ENCODE measurements at regions not wholly inside any gene's neighbourhood (a gene's known extent, or its start where the extent isn't known, plus 50 kb on each side); places are given as distances from the start of the nearest gene placed in this dataset.

- DNase-seq, result no peak
Measured at GRCh38 chr3:30332196-30333021, 274.0 kb upstream of the TGFBR2 start.

GRCh38 chr3:30333143-30333542 lies 273.3 kb upstream of the TGFBR2 start:
- Histone ChIP-seq H3K27ac (no peak overlapping the region), H3K9me3 (no peaks in the 10 kb centered on the region), H3K4me1 (no peaks in the 10 kb centered on the region), H3K4me3 (no peak overlapping the region), H3K36me3 (no peaks in the 10 kb centered on the region), H3K27me3 (no peaks in the 10 kb centered on the region)
- WGBS (ENCODE audit: insufficient coverage, low coverage, low lambda C conversion rate, missing lambda C conversion rate), result 59% methylated on average over 3 of the region's 6 CpGs
- intact Hi-C loops (cut with DNase I), result no loop called here
- ATAC-seq, result no peak
- no peak for TF ChIP-seq POLR2A (IDR thresholded peaks at IDR 0.05)
- no peak for TF ChIP-seq CTCF (IDR thresholded peaks at IDR 0.05)
- no peak for DNase-seq

More at GRCh38 chr3:30332196-30333021, 274.0 kb upstream of the TGFBR2 start:
- Histone ChIP-seq H3K4me1 (no peaks in the 10 kb centered on the region), H3K36me3 (no peaks in the 10 kb centered on the region), H3K9me3 (no peaks in the 10 kb centered on the region), H3K27ac (no peak overlapping the region), H3K27me3 (no peaks in the 10 kb centered on the region), H3K4me3 (no peak overlapping the region)
- 49% methylated on average over 8 of the region's 10 CpGs for WGBS (ENCODE audit: insufficient coverage, low coverage, low lambda C conversion rate, missing lambda C conversion rate)
- ATAC-seq, result peak; percentile 31 to 55 (median 37)
- intact Hi-C loops (cut with DNase I), result no loop called here
- TF ChIP-seq CTCF (IDR thresholded peaks at IDR 0.05), result no peak
- no peak for TF ChIP-seq POLR2A (IDR thresholded peaks at IDR 0.05)

GRCh38 chr3:30333903-30334302 lies 272.5 kb upstream of the TGFBR2 start:
- intact Hi-C loops (cut with DNase I), result no loop called here
- WGBS (ENCODE audit: insufficient coverage, low coverage, low lambda C conversion rate, missing lambda C conversion rate), result 88% methylated on average over 1 of the region's 1 CpG
- DNase-seq (no peak), ATAC-seq (no peak)
- Histone ChIP-seq H3K4me3 (no peak overlapping the region), H3K27ac (no peak overlapping the region), H3K4me1 (no peaks in the 10 kb centered on the region), H3K27me3 (no peaks in the 10 kb centered on the region), H3K36me3 (no peaks in the 10 kb centered on the region), H3K9me3 (no peaks in the 10 kb centered on the region)
- no peak for TF ChIP-seq CTCF (IDR thresholded peaks at IDR 0.05)
- TF ChIP-seq POLR2A (IDR thresholded peaks at IDR 0.05), result no peak

GRCh38 chr3:30340500-30340899 lies 265.9 kb upstream of the TGFBR2 start:
- Histone ChIP-seq H3K9me3 (no peaks in the 10 kb centered on the region), H3K4me3 (no peak overlapping the region), H3K27me3 (no peaks in the 10 kb centered on the region), H3K27ac (no peak overlapping the region), H3K36me3 (no peaks in the 10 kb centered on the region), H3K4me1 (no peaks in the 10 kb centered on the region)
- WGBS (ENCODE audit: insufficient coverage, low coverage, low lambda C conversion rate, missing lambda C conversion rate), result 54% methylated on average over 2 of the region's 2 CpGs
- intact Hi-C loops (cut with DNase I), result no loop called here
- ATAC-seq, result no peak
- TF ChIP-seq POLR2A (IDR thresholded peaks at IDR 0.05) (no peak), CTCF (IDR thresholded peaks at IDR 0.05) (no peak)
- no peak for DNase-seq
